Stromal cell of bone marrow (primary cell): ENCODE measurements at regions not wholly inside any gene's neighbourhood (a gene's known extent, or its start where the extent isn't known, plus 50 kb on each side); places are given as distances from the start of the nearest gene placed in this dataset.

Experiments used
- DNase-seq: peaks from one replicate; pipeline ENCODE4 v3.0.0-alpha.2; 2012; ENCODE audit warnings: low read depth

DNA sequence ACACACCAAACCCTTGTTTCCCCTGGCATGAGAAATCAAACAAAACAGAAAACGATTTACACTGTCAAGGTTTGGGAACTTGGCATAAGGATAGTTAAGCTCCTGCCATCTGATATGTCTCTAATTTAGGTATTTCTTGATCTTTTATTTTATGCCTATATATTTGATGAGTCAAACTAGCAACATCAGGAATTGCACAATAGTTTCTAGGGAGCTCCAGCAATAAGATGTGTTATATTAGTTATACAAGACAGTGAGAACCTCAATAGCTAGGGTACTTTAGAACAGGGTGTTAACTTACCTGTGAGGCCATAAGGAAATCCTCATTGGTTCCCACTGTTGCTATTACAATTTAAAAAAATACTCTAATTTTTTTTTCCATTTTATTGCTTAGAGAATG is 474.2 kb downstream of the GBA3 start:
- no peak for DNase-seq

DNA sequence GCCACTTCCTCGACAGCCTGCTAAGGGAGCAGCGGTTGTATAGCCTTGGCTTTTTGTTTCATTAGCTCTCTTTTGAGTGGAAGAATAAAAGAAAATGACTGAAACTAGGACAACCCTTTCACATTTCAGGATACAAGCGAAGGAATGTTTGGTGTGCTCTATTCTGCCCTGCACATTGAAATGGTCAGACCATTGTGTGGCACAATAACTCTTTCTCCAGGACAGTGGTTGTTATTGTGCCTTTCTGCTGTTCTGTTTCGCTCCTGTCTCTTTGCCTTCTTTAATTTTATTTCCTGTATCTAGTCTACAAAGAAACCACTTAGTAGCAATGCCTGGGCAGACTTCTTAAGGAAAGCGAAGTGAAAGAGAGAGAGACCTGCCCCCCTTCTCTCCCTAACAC is 473.7 kb downstream of the GBA3 start:
- no peak for DNase-seq

DNA sequence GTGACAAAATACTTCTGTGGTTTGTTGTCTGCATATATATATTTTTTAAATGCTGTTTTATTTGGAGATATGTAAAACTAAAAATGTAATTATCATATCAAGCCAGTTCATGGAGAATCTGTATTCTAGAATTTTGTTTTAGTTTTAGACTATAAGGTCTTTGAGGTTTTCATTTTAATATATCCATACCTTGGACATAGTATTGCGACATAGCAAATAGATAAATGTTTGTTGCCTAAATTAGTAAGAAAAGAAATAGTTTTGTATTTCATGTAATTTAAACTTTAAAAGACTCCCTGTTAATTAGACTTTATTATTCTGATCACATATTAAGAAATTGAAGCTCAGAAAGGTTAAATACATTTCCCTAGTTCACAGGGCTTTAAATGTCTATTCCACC is 472.9 kb downstream of the GBA3 start:
- DNase-seq: no peak

DNA sequence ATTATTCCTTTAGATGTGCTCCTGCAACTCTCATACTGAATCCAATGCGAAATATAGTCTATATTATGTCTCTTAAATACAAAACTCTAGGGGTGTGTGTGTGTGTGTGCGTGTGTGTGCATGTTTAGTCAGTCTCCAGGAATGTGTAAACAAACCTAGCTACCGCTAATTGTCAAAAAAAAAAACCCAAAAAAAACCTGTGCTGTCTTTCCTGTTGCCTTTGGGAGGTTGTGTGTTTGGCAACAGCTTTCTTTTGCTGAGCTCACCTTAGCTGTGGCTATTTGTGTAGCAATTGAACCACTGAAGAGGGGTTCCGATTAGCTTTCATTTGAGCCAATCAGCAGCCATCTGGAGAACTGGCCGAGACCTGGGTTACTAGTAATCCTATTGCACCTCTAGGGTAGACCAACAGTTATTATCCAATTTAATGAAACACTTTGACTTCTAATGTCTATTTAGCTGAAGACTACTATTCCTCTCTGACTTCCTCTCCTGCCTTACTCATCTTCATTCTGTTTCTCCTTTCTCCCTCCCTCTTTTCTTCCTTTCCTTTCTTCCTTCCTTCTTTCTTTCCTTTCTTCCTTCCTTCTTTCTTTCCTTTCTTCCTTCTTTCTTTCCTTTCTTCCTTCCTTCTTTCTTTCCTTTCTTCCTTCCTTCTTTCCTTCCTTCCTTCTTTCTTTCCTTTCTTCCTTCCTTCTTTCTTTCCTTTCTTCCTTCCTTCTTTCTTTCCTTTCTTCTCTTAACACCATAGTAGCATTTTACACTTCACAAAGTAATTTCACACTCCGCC is 471.1 kb downstream of the GBA3 start:
- DNase-seq: no peak

DNA sequence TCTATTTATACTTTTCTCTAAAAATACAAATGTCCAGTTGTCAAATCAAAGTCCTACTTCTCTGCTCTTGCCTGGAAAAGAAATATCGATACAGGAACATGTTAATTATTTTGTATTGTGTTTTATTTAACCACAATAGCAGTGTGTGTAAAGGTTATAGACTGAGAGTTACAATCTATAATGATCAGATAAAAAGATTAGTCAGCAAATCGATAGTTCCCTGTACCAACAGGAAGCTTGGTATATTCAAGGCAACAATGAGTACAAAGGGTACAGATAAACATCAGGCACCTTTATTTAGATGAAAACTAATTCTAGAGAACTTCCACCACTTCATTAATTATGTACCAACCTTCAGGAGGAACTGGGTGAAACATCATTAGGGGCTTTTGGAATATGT is 469.5 kb downstream of the GBA3 start:
- DNase-seq: no peak

DNA sequence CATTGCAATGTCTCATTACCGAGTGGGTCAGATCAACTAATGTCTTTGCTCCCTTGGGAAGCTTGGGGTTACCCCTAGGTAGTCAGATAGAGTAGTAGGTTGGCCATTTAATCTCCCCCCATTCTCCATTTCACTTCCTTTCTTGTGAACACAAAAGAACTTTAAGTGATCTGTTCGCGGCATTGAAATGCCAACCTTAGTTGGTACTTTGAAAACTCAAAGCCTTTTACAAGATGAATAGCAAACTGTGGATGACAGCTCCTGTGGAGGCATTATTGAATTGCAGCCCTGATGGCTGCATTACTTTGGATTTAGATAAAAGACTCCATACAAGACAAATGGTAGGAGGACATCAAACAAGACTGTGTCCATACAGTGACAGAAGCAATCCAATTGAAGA is 469.1 kb downstream of the GBA3 start:
- DNase-seq: no peak

DNA sequence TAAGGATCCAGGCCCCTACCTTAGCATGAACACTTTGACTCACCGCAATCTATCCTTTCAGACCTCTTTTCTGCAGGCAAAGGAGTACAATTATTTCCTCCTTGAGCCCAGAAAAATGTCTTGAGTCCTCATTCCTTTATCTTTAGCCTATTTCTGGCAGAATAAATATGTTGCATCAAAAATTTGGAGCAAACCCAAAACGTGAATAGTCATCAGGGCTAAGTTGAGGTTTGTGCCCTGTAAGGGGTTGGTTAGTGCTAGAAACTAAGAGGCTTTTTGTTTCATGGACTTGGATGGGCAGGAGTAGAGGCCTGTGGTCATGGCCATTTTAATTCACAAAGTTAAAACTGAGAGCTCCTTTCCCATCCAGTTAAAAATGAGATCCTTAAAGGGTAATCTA is 460.3 kb downstream of the GBA3 start:
- peak; percentile 21 for DNase-seq

DNA sequence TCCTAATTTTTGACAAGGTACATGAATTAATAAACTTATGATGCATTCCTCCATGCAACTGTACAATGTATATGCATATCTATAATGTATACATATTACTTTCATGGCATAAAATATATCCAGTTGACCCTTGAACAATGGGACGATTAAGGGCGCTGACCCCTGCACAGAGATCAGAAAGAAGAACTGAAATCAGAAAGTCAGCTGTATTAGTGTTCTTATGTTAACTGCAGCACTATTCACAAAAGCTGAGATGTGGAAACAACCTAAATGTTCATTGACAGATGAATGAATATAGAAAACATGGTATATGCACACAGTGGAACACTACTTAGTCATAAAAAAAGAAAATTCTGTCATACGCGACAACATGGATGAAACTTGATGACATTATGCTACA is 457.1 kb downstream of the GBA3 start:
- no peak for DNase-seq

DNA sequence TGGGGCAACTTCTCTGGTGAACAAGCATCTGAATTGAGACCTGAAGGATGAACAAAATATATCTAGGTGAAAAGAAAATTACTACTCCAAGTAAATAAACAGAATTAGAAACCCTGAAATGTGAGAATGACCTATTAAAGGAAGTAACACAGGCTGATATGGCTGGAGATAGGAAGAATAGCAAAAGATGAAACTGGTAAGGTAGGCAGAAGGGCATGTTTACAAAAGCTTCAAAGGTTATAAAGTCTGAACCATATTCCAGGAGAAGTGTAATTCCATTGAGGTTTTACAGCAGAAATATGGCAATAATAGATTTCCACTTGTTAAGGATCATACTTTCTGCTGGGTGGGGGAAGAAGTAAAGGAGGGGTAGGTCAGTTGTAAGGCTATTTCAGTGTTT is 452.0 kb downstream of the GBA3 start:
- no peak for DNase-seq

DNA sequence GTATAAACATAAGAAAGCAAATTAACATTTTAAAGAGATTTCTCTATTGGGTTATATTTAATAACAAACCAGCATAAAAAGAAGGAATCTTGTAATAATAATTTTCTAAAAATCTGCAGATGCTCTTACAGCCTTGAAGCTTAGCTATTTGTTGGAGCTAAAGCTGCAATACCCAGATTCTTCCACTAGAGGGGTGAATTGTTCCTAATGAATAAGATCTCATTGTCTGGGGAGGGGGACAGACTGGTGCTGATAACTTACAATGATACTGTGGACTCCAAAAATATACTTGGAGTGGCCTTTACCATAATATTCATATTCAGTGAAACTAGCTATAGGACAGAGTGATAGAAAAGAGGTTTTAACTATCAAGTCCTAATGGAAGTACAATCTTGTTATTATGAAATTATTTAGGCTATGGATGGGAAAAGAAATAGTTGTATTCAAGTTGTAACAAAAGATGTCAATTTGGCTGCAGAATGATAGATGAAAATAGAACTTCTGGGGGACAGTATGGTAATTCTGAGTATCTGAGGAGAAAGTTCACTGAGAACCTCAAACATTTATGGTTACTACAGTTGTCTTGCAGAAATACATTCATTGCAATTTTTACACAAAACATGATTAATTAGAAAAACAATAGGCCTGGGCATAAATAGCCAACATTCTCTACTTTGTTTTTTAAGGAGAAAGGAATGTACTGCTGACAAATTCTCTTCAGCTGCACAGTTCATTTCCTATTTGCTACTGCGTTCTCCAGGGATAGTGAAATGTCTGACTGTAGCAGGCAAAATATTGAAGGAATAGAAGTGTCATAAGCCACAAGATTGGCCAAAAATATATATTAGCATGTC is 443.3 kb downstream of the GBA3 start:
- peak; percentile 43 for DNase-seq

DNA sequence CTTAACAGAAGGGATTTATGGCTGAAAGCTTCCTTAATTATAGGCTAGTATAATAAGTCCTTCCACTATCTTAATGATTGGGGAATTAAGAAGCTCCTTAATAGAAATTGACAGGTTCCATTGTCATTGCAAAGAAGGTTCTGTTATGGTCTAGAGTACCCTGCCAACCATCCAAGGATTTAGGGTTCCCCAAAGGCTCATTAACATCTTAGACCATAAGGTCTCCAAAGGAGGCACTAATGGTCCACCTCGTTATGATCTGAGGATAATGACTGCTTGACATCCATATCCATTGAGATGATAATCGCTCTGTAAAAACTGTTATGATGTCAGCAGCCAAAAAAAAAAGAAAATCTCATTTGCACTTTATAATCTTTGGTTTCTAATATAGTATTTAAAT is 441.6 kb downstream of the GBA3 start:
- DNase-seq: no peak

DNA sequence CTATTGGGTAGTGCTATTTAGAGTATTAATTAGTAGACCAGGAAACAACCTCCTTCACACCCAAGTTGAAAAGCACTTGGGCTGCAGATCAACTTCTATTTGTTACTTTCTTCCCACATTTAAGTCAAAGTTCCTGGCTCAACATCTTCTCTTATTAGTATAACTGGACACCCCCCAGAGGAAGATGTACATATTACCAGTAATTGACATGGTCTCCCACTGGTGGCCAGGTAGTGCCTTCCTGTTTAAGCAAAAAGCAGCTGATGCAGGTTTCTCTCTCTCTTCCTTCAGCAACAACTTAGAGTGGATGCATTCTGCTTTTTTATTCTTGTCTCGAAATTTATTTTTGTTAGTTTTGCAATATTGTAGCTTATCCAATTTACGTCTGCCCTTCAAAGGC is 438.1 kb downstream of the GBA3 start:
- no peak for DNase-seq

DNA sequence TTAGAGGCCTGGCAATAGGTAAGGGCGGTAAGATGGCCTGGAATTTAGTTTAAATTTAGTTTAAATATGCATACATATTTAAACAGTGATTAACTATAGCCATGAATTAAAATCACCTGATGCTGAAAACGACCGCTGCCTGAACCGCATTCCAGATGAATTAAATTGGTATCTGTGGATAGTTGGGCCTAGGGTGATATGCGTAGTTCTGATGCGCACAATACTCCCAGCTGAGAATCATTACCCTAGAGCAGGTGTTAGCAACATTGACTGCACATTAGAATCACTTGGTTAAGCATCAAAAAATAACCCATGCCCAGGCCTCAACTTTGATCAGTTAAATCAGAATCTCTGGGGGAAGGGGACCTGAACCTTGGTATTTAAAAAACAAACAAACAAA is 432.4 kb downstream of the GBA3 start:
- no peak for DNase-seq

DNA sequence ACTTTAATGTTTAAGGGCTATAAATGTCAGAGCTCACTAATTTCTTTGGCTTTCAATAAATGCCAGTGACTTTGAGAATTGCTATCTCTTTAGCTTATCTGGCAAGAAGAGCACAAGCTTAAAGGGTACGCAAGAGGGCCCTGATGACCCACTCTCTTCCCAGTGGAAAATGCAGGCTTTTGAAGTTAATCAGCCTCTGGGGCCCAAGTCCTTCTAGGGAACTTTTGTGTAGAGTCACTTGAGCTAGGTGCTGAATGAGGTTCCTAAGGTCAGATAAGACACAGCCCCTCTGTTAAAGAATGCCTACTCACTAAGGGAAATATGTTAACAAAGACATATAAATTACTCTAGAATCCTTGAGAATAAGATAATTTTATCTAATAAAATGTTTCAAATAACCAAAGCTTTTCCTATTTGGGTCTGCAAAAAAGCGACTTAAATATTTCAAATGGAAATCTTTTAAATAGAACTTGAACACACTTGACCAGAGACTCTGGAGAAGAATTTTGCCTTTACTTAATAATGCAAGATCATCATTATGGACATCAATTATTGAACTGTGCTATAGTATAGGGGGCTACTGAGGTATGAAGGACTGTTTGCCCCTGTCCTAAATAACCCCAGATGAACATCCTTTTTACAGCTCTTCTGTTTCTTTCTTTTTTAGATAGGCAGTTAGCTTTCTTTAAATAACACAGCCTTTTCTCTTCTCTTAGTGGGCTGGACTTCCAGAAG is 430.1 kb downstream of the GBA3 start:
- DNase-seq: no peak

DNA sequence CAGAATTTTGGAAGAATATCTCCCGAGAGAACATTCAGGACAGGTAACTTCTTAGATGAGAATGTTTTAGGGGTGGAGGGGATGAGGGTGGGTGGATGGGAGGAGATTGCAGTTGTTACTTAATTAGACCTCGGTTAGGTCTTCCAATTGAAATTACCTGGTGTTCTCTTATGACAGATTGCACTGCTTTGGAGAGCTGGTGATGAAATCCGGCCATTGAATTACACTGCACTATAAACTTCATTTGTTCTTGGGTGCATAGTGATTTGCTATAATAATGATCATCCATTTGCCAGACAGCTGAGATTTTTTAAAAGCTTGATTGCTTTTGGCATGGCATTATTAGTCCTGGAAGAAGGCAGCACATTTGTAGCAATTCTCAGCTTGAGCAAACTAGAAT is 427.6 kb downstream of the GBA3 start:
- DNase-seq: no peak

DNA sequence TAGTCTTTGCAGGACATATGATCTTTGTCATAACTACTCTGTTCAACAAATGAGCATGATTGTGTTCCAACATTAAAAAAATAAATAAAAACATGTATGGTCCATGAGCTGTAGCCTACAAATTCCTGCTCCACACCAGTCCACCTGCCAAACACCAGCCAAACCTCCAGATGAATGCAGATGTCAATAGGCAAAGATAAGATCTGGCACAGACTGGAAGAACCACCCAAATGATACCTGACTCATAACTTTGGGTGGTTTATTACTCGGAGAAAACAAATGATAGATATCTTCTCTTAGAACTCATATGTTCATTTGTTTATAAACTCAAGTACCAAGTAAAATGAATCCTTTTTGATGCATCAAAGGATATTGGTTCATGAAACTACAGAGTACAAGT is 425.1 kb downstream of the GBA3 start:
- DNase-seq: no peak

DNA sequence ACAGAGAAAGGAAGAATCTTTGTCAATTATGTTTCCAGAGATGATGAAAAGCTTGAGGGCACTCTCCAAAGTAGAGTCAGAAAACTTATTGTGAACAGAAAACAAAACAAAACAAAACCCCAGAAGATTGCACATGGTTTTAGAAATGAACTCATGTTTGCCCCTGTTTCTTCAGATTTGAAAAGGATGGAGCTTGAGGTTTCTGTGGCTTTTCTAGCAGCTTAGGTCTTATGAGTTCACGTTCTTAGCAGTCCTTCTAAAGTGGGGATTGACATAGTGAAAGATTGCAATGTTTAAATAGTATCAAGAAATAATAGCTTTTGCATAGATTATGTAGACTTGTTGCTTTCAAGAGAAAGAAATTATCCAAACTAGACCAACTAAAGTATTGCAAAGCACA is 421.8 kb downstream of the GBA3 start:
- DNase-seq: no peak

DNA sequence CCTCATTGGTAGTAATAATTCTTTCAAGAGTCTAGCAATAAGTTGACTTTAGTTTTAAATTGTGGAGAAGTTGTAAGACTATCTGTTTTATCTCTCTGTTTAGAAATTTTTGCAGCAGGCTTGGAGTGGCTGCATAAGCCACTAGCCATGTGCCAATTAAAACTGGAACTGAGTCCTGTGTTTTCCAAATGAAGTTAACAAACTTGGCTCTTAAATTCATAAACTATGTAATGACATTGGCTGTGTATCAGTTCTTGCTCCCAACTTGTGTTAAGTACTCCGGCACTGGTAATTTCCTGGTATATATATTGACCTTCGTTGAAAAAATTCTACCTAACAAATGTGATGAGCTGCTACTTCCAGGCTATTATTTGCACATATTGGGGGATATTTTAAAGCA is 420.4 kb downstream of the GBA3 start:
- DNase-seq: no peak

DNA sequence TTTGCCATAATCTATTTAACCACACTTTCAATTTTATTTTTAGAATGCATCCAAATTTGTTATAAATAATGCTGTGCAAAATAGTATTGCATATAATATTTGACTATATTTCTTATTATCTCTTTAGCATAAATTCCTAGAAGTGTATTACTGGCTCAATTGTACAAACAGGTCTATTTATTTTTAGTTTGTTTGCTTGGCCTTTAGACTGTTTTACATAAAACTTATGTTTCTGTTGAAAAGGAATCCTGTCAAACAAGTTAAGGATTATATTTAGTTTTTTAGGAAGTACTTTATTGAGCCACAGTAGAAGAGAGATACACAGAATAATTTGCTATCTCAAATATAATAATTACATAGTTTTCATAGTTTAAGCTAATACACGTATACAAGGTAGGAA is 413.8 kb downstream of the GBA3 start:
- DNase-seq: no peak

DNA sequence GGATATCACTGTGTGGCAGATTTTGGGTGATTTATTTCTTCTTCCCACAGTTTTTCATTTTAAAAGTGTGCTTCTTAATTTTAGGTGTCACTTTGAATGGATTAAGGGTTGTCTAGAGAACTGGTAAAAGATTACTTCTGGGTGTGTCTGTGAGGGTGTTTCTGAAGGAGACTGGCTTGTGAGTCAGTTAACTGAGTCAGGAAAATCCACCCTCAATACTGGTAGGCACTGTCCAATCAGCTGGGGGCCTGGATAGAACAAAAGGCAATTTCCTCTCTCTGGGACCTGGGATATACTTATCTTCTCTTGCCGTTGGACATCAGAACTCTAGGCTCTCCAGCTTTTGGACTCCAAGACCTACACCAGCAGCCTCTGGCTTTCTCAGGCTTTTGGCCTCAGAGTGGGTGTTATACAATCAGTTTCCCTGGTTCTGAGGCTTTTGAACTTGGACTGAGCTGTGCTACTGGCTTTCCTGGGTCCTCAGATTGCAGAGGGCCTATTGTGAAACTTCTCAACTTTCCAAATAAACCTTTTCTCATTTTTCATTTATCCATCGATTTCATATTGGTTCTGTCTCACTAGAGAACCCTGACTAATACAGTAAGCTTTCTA is 413.1 kb downstream of the GBA3 start:
- DNase-seq: no peak

DNA sequence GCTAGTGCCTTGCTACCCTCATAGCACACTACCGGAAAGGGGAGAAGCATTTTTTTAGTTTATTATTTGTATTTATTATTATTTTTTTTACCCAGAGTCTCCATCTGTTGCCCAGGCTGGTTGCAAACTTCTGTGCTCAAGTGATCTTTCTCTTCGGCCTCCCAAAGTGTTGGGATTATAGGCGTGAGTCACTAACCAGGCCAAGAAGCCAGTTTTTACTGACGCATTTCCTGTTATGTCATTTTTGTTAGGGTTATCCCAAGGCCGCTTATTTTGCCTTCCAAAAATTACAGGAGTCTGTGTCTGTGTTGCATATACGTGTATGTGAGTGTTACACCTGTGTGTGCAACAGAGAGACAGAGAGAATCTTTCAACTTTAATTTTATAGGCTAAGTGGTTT is 404.5 kb downstream of the GBA3 start:
- peak; percentile 71 for DNase-seq

DNA sequence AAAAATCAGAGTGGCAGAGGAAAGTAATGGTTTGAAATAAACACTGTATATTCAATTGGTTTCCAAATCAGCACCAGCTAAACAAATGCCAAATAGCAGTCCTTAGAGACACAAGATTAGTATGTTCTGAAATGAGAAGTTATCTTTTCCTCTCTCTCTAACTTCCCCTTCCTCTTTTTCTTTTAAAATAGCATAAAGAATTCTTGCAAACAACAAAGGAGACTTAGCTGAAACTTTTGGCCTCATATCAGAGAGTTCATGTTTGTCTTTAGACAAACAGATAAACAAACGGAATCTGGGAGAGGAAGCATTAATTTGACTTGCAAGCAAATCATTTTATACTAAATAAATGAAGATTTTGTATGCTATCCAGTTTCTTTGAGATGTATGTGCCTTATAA is 399.0 kb downstream of the GBA3 start:
- DNase-seq: no peak

DNA sequence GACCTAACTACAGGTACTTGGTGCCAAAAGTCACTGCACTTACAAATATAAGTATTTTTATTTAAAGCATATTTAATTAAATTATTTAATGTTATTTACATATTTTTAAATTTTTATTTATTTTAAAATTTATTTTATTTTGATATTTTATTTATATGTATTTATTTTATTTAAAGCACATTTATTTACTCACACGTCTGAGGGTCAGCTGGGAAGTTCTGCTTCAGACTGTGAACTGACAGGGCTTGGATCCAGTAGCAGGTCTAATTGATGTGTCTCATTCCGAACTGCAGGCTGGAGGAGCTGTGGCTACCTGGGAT is 392.5 kb downstream of the GBA3 start:
- DNase-seq: no peak
